Esophagus squamous epithelium (tissue), 4 donors: ENCODE measurements at regions not wholly inside any gene's neighbourhood (a gene's known extent, or its start where the extent isn't known, plus 50 kb on each side); places are given as distances from the start of the nearest gene placed in this dataset.

Source experiments
- CTCF ChIP-seq, 6 experiments: fragments of 450-650 bp in 4 of 6; fragments of 200-600 bp in 2 of 6; sonication (generic) in 2 of 6; IDR thresholded peaks; one replicate each; pipeline ENCODE4 v1.5.1; 2016 to 2019; ENCODE audit warnings: antibody characterized with exemption in 6 of 6, mild to moderate bottlenecking in 4 of 6, moderate library complexity in 4 of 6
- POLR2A ChIP-seq, 4 donors: fragments of 450-650 bp; IDR thresholded peaks; one replicate each; pipeline ENCODE4 v1.6.1; 2017; ENCODE audit warnings: antibody characterized with exemption in 4 of 4, mild to moderate bottlenecking in 4 of 4, moderate library complexity in 3 of 4

- TF ChIP-seq CTCF (IDR thresholded peaks at IDR 0.05) (no peak), POLR2A (IDR thresholded peaks at IDR 0.05) (no peak)
These were observed 1324.6 kb upstream of the NRXN1 start for GRCh38 chr2:52356556-52356955.
